AG10803 (cell line): ENCODE measurements at regions not wholly inside any gene's neighbourhood (a gene's known extent, or its start where the extent isn't known, plus 50 kb on each side); places are given as distances from the start of the nearest gene placed in this dataset.

Experiments used
- DNase-seq: peaks from one replicate; pipeline ENCODE4 v3.0.0; 2010; ENCODE audit warnings: low read depth
- H3K4me3 ChIP-seq: 2 replicates; pipeline ENCODE4 v1.5.1; 2011; ENCODE audit warnings: mild to moderate bottlenecking, low read length, control low read depth
- CTCF ChIP-seq: conservative IDR thresholded peaks from 2 replicates; pipeline ENCODE4 v1.5.1; 2011; ENCODE audit warnings: mild to moderate bottlenecking, low read length, control low read depth, inconsistent platforms

- peak; percentile 64 for DNase-seq
- H3K4me3 ChIP-seq, result no peak overlapping the region
- no peak for TF ChIP-seq CTCF
These were observed 103.3 kb upstream of the IGFBP3 start for GRCh38 chr7:46024263-46024916.

- no peak overlapping the region for H3K4me3 ChIP-seq
- TF ChIP-seq CTCF, result no peak
- DNase-seq, result no peak
These were observed 101.3 kb upstream of the IGFBP3 start for GRCh38 chr7:46022397-46022796.

DNA sequence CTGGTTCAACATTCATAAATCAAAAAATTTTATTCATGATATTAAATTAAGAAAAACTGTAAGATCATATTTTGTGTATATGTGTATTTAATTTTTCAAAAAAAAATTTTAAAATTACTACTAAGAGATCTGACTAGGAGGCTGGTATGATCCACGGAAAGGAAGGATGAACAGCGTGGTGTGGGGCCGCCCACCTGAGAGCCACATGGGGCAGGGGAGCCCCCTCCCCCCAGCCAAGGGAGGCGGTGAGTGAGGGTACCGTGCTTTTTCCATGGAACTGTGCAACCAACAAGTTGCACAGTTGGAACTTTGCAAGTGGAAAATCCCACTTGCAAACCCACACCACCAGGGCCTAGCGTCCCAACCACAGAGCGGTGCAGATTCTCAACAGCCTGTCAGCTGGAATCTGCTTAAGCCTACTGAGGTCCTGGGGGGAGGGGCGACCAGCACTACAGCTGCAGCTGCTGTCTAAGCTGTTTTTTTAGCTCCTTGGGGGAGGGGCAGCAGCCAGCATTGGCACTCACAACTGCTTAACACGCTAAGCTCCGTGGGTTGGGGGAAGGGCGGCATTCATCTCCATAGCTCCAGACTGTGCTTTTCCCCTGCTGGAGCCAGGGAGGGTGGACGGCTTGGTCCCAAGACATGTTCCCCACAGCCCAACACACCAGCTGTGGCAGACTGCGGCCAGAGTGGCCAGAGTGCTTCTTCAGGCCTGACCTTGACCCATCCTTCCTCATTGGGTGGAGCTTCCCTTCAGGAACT lies 94.2 kb upstream of the IGFBP3 start:
- peak; percentile 40 for DNase-seq
- TF ChIP-seq CTCF, result no peak
- no peak overlapping the region for H3K4me3 ChIP-seq

DNA sequence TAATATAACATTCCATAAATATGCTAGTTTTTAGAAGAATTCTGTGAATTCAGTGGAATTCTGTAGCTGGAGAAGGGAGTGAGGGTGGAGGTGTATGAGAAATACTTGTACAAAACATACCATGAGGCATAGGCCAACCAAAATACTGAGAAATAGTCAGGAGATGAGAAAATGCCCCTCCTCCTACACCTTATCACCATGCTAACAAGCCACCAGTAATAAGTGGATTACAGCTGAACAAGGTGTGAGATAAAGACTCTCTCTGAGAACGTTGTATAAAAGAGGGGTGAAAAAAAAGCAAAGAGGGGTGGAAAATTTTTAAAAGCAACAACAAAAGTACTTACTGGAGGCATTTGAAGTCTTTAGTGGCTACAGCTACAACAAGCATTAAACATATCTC lies 90.4 kb upstream of the IGFBP3 start:
- no peak for DNase-seq
- no peak overlapping the region for H3K4me3 ChIP-seq
- no peak for TF ChIP-seq CTCF

DNA sequence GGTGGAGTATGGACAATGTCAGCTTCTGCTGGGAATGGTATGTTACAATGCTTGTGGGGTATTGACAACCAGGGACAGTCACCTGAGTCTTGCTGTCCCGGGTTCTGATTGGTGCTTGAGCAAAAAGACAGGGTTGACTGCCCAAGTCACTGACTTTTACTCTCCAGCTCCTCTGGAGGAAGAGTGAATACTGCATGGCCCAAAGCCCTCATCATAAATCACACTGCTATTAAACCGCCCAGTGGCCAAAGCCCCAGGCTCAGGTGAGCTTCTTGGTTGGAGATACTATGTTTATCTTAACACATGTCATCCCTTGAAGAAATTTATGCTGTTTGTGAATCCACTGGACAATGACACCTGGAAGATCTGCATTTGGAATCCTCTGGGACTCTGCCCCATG lies 90.0 kb upstream of the IGFBP3 start:
- no peak overlapping the region for H3K4me3 ChIP-seq
- DNase-seq, result no peak
- no peak for TF ChIP-seq CTCF

DNA sequence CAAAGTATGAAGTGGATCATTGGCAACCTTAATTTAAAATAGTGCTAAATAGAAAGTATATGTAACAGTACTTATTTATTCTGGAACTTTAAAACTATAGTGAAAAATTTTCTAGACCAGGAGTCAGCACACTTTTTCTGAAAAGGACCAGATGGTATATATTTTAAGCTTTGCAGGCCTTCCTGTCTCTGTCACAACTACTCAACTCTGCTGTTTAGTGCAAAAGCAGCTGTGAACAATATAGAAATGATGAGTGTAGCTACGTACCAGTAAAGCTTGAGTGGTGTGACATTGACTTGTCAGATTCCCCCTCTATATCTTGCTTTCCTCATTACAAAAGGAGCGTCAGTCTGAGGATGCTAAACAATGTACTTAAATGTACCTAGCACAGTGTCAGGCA lies 88.1 kb upstream of the IGFBP3 start:
- DNase-seq, result no peak
- no peak for TF ChIP-seq CTCF

More for the DNA sequence above, 88.1 kb upstream of the IGFBP3 start:
- H3K4me3 ChIP-seq, result no peak overlapping the region
